HEK293T (cell line): ENCODE measurements at regions not wholly inside any gene's neighbourhood (a gene's known extent, or its start where the extent isn't known, plus 50 kb on each side); places are given as distances from the start of the nearest gene placed in this dataset.

Experiments
- ARNT ChIP-seq: fragments of 450-650 bp; IDR thresholded peaks from 2 replicates; pipeline ENCODE4 v1.6.1; 2017; ENCODE audit warnings: mild to moderate bottlenecking
- BHLHE40 ChIP-seq: fragments of 450-650 bp; IDR thresholded peaks from 2 replicates; pipeline ENCODE4 v1.6.1; 2016; ENCODE audit warnings: mild to moderate bottlenecking, moderate library complexity, borderline replicate concordance
- CTBP1 ChIP-seq: fragments of 450-650 bp; IDR thresholded peaks from 2 replicates; pipeline ENCODE4 v1.6.1; 2016; ENCODE audit warnings: borderline replicate concordance
- ELF4 ChIP-seq: fragments of 450-650 bp; IDR thresholded peaks from 2 replicates; pipeline ENCODE4 v1.6.1; 2017; ENCODE audit warnings: antibody characterized with exemption
- FOXA1 ChIP-seq: fragments of 450-650 bp; IDR thresholded peaks from 2 replicates; pipeline ENCODE4 v1.6.1; 2016; ENCODE audit warnings: mild to moderate bottlenecking
- FOXK2 ChIP-seq: fragments of 450-650 bp; IDR thresholded peaks from 2 replicates; pipeline ENCODE4 v1.6.1; 2016; ENCODE audit warnings: mild to moderate bottlenecking
- FOXM1 ChIP-seq: fragments of 450-650 bp; IDR thresholded peaks from 2 replicates; pipeline ENCODE4 v1.6.1; 2017; ENCODE audit warnings: mild to moderate bottlenecking, borderline replicate concordance
- L3MBTL2 ChIP-seq: fragments of 450-650 bp; conservative IDR thresholded peaks from 2 replicates; pipeline ENCODE4 v1.6.1; 2016; ENCODE audit warnings: mild to moderate bottlenecking
- LEF1 ChIP-seq: fragments of 450-650 bp; IDR thresholded peaks from 2 replicates; pipeline ENCODE4 v1.6.1; 2017; ENCODE audit warnings: mild to moderate bottlenecking, borderline replicate concordance
- NFRKB ChIP-seq: fragments of 450-650 bp; IDR thresholded peaks from 2 replicates; pipeline ENCODE4 v1.6.1; 2016; ENCODE audit warnings: mild to moderate bottlenecking, moderate library complexity
- SP1 ChIP-seq: fragments of 450-650 bp; IDR thresholded peaks from 2 replicates; pipeline ENCODE4 v1.6.1; 2017
- SUZ12 ChIP-seq: fragments of 450-650 bp; IDR thresholded peaks from 2 replicates; pipeline ENCODE4 v1.6.1; 2016; ENCODE audit warnings: mild to moderate bottlenecking
- TARDBP ChIP-seq: fragments of 450-650 bp; IDR thresholded peaks from 2 replicates; pipeline ENCODE4 v1.6.1; 2016
- ZNF384 ChIP-seq: fragments of 450-650 bp; IDR thresholded peaks from 2 replicates; pipeline ENCODE4 v1.6.1; 2016

DNA sequence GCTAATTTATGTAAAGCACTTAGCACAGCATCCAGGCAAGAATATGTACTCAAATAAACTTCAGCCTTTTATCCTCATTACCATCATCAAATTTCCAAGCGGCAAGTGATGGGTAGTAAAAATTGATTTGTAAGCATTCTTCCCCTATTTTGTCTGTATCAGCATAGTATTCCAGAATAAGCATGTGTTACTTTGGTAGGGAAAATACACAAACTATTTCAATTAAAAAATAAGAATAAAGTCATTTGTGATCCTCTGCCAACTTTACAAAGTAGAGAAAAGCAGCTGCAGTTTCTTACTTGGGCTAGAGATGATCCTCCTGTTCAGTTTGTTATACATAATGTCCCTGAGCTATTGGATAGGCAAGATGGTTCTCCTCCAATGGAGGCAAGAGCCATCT is 493.2 kb downstream of the ZEB2 start:
- no peak for TF ChIP-seq BHLHE40
- TF ChIP-seq ELF4: no peak
- no peak for TF ChIP-seq ARNT
- TF ChIP-seq ZNF384: no peak
- TF ChIP-seq SP1: no peak
- no peak for TF ChIP-seq SUZ12
- no peak for TF ChIP-seq NFRKB
- no peak for TF ChIP-seq TARDBP
- no peak for TF ChIP-seq FOXA1
- no peak for TF ChIP-seq LEF1
- TF ChIP-seq CTBP1: no peak
- TF ChIP-seq FOXM1: no peak
- TF ChIP-seq FOXK2: no peak
- TF ChIP-seq L3MBTL2: no peak
